Upper lobe of right lung (tissue), 1 donor: ENCODE measurements at regions not wholly inside any gene's neighbourhood (a gene's known extent, or its start where the extent isn't known, plus 50 kb on each side); places are given as distances from the start of the nearest gene placed in this dataset.

ENCODE experiments used
- ATAC-seq: fragments of 200-7000 bp; cut with Tn5 transposase; one replicate; pipeline ENCODE4 v1.9.1; 2020; ENCODE audit warnings: mild to moderate bottlenecking, moderate library complexity
- DNase-seq: peaks from one replicate; pipeline ENCODE4 v3.0.0-alpha.2; 2020
- H3K27ac ChIP-seq: fragments of 200-600 bp; one replicate; pipeline ENCODE4 v1.8.0; 2022
- H3K27me3 ChIP-seq: fragments of 200-600 bp; one replicate; pipeline ENCODE4 v1.8.0; 2022; ENCODE audit warnings: mild to moderate bottlenecking
- H3K36me3 ChIP-seq: fragments of 200-600 bp; one replicate; pipeline ENCODE4 v1.8.0; 2022
- H3K4me1 ChIP-seq: fragments of 200-600 bp; one replicate; pipeline ENCODE4 v1.8.0; 2022
- H3K4me3 ChIP-seq: fragments of 200-600 bp; one replicate; pipeline ENCODE4 v1.8.0; 2022; ENCODE audit warnings: mild to moderate bottlenecking
- H3K9me3 ChIP-seq: fragments of 200-600 bp; one replicate; pipeline ENCODE4 v1.8.0; 2022
- intact Hi-C: fragments of 100-400 bp; cut with DNase I; formaldehyde crosslinking; loops from one replicate; pipeline ENCODE4 v1.11.0; 2022
- TF ChIP-seq, protein P1 (sequence below): fragments of 200-600 bp; IDR thresholded peaks from one replicate; pipeline ENCODE4 v1.8.0; 2022; ENCODE audit warnings: antibody characterized with exemption
- donor health status: DM: no; HTN: yes; CAD: no; lungs with severe emphysema.

- DNase-seq = no peak
Observed at GRCh38 chr2:107009275-107009674, 123.3 kb upstream of the ST6GAL2 start.

GRCh38 chr2:107012714-107013306 lies 126.8 kb upstream of the ST6GAL2 start:
- Histone ChIP-seq H3K4me3 (no peak overlapping the region), H3K4me1 (no peaks in the 10 kb centered on the region), H3K9me3 (no peaks in the 10 kb centered on the region), H3K36me3 (no peaks in the 10 kb centered on the region), H3K27ac (no peak overlapping the region), H3K27me3 (no peaks in the 10 kb centered on the region)
- DNase-seq (no peak), ATAC-seq (no peak)
- intact Hi-C loops = no loop called here
- TF ChIP-seq, protein P1, sequence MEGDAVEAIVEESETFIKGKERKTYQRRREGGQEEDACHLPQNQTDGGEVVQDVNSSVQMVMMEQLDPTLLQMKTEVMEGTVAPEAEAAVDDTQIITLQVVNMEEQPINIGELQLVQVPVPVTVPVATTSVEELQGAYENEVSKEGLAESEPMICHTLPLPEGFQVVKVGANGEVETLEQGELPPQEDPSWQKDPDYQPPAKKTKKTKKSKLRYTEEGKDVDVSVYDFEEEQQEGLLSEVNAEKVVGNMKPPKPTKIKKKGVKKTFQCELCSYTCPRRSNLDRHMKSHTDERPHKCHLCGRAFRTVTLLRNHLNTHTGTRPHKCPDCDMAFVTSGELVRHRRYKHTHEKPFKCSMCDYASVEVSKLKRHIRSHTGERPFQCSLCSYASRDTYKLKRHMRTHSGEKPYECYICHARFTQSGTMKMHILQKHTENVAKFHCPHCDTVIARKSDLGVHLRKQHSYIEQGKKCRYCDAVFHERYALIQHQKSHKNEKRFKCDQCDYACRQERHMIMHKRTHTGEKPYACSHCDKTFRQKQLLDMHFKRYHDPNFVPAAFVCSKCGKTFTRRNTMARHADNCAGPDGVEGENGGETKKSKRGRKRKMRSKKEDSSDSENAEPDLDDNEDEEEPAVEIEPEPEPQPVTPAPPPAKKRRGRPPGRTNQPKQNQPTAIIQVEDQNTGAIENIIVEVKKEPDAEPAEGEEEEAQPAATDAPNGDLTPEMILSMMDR = no peak

More at GRCh38 chr2:107009275-107009674, 123.3 kb upstream of the ST6GAL2 start:
- TF ChIP-seq, protein P1 = no peak
- H3K4me3 ChIP-seq = no peak overlapping the region
- intact Hi-C loops = no loop called here
- no peaks in the 10 kb centered on the region for H3K9me3 ChIP-seq
- no peaks in the 10 kb centered on the region for H3K27me3 ChIP-seq
- H3K4me1 ChIP-seq = no peaks in the 10 kb centered on the region
- ATAC-seq = no peak
- H3K36me3 ChIP-seq = no peaks in the 10 kb centered on the region
- no peak overlapping the region for H3K27ac ChIP-seq

GRCh38 chr2:107013884-107014283 lies 127.9 kb upstream of the ST6GAL2 start:
- no peak overlapping the region for H3K27ac ChIP-seq
- intact Hi-C loops = no loop called here
- TF ChIP-seq, protein P1 = no peak
- H3K9me3 ChIP-seq = no peaks in the 10 kb centered on the region
- DNase-seq = no peak
- no peaks in the 10 kb centered on the region for H3K36me3 ChIP-seq
- H3K4me3 ChIP-seq = no peak overlapping the region
- no peaks in the 10 kb centered on the region for H3K27me3 ChIP-seq
- H3K4me1 ChIP-seq = no peaks in the 10 kb centered on the region
- ATAC-seq = no peak

DNA sequence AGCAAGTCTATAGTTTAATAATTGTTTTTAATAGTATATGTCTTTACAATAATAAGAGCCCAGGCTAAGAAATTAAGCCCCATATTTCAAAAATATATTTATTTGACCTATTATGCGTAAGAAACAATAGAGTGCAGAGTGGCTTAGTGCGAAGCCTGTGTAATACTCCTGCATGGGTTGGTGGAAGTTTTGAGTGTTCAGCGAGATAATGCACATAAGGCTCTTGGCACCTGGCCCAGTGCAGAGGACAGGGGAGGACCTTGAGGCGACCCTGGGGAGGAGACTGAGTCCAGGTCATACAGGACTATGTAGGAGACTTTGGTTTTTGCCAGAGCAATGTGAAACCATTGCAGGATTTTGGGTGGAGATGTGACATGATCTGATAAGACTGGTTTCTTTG lies 132.4 kb upstream of the ST6GAL2 start:
- Histone ChIP-seq H3K4me3 (no peak overlapping the region), H3K27me3 (no peaks in the 10 kb centered on the region), H3K36me3 (no peaks in the 10 kb centered on the region), H3K9me3 (no peaks in the 10 kb centered on the region), H3K4me1 (no peaks in the 10 kb centered on the region), H3K27ac (no peak overlapping the region)
- TF ChIP-seq, protein P1 = no peak
- intact Hi-C loops = no loop called here
- ATAC-seq (no peak), DNase-seq (no peak)

DNA sequence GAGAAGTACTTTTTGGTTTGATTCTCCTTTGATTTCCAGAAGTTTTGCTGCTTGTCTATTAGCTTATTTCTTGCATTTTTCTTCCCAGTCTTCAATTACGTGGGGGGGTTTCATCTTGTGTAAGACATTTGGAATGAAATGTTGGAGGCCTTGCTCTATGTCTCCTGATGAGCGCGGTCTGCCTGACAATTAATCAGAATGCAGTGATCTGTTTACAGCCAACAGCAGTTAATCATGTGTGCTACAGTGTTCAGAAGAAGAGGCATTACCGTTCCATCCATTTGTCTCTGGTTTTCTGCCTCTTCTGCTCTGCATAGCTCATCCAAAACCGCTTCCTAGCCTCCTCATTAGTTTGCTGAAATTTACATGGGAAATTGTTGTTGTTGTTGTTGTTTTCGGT lies 134.4 kb upstream of the ST6GAL2 start:
- H3K27ac ChIP-seq = no peak overlapping the region
- TF ChIP-seq, protein P1 = no peak
- H3K27me3 ChIP-seq = no peaks in the 10 kb centered on the region
- H3K36me3 ChIP-seq = no peaks in the 10 kb centered on the region
- H3K9me3 ChIP-seq = no peaks in the 10 kb centered on the region
- no peak overlapping the region for H3K4me3 ChIP-seq
- DNase-seq = no peak
- H3K4me1 ChIP-seq = no peaks in the 10 kb centered on the region
- ATAC-seq = no peak
- intact Hi-C loops = no loop called here

- no peaks in the 10 kb centered on the region for H3K4me1 ChIP-seq
- no peaks in the 10 kb centered on the region for H3K27me3 ChIP-seq
- intact Hi-C loops = no loop called here
- TF ChIP-seq, protein P1 = no peak
- no peaks in the 10 kb centered on the region for H3K9me3 ChIP-seq
- ATAC-seq = no peak
- H3K4me3 ChIP-seq = no peak overlapping the region
- H3K27ac ChIP-seq = no peak overlapping the region
- no peak for DNase-seq
- no peaks in the 10 kb centered on the region for H3K36me3 ChIP-seq
Observed at GRCh38 chr2:107024269-107024668, 138.3 kb upstream of the ST6GAL2 start.
